Right atrium auricular region (tissue), 2 donors: ENCODE measurements at regions not wholly inside any gene's neighbourhood (a gene's known extent, or its start where the extent isn't known, plus 50 kb on each side); places are given as distances from the start of the nearest gene placed in this dataset.

Experiments
- DNase-seq: peaks from one replicate; pipeline ENCODE4 v3.0.0-alpha.2; 2019; ENCODE audit warnings: low spot score
- H3K27ac ChIP-seq, 2 donors: fragments of 200-600 bp; sonication (generic); 1 replicate in 1 of 2; 2 replicates in 1 of 2; pipeline ENCODE4 v1.5.1; 2016 to 2019
- H3K27me3 ChIP-seq, 2 donors: fragments of 200-600 bp; sonication (generic); one replicate each; pipeline versions ENCODE4 v1.5.1 to v1.6.0; 2017 to 2019
- H3K36me3 ChIP-seq: fragments of 200-600 bp; sonication (generic); one replicate; pipeline ENCODE4 v1.5.1; 2016
- H3K4me1 ChIP-seq, 2 donors: fragments of 200-600 bp; sonication (generic); one replicate each; pipeline versions ENCODE4 v1.5.1 to v1.6.0; 2017 to 2019
- H3K4me3 ChIP-seq, 2 donors: fragments of 200-600 bp; sonication (generic); 1 replicate in 1 of 2; 2 replicates in 1 of 2; pipeline ENCODE4 v1.5.1; 2017 to 2019; ENCODE audit warnings: mild to moderate bottlenecking in 1 of 2, moderate library complexity in 1 of 2
- H3K9me3 ChIP-seq, 2 donors: fragments of 200-600 bp; sonication (generic); one replicate each; pipeline ENCODE4 v1.5.1; 2019
- TF ChIP-seq, protein P1 (sequence below), 2 donors: fragments of 200-600 bp; sonication (generic); IDR thresholded peaks; one replicate each; pipeline ENCODE4 v1.5.1; 2019; ENCODE audit warnings: antibody characterized with exemption in 2 of 2

- Histone ChIP-seq H3K27me3 (no peaks in the 10 kb centered on the region), H3K4me3 (no peak overlapping the region), H3K27ac (no peak overlapping the region), H3K9me3 (no peaks in the 10 kb centered on the region), H3K36me3 (no peaks in the 10 kb centered on the region), H3K4me1 (no peaks in the 10 kb centered on the region)
- TF ChIP-seq, protein P1, sequence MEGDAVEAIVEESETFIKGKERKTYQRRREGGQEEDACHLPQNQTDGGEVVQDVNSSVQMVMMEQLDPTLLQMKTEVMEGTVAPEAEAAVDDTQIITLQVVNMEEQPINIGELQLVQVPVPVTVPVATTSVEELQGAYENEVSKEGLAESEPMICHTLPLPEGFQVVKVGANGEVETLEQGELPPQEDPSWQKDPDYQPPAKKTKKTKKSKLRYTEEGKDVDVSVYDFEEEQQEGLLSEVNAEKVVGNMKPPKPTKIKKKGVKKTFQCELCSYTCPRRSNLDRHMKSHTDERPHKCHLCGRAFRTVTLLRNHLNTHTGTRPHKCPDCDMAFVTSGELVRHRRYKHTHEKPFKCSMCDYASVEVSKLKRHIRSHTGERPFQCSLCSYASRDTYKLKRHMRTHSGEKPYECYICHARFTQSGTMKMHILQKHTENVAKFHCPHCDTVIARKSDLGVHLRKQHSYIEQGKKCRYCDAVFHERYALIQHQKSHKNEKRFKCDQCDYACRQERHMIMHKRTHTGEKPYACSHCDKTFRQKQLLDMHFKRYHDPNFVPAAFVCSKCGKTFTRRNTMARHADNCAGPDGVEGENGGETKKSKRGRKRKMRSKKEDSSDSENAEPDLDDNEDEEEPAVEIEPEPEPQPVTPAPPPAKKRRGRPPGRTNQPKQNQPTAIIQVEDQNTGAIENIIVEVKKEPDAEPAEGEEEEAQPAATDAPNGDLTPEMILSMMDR (IDR thresholded peaks at IDR 0.05), result no peak
- DNase-seq, result no peak
These were observed 1503.8 kb upstream of the PABPC4L start for GRCh38 chr4:135705343-135705742.

- TF ChIP-seq, protein P1 (IDR thresholded peaks at IDR 0.05), result no peak
- Histone ChIP-seq H3K27me3 (no peaks in the 10 kb centered on the region), H3K36me3 (no peaks in the 10 kb centered on the region), H3K4me1 (no peaks in the 10 kb centered on the region), H3K27ac (no peak overlapping the region), H3K4me3 (no peak overlapping the region), H3K9me3 (no peaks in the 10 kb centered on the region)
- no peak for DNase-seq
These were observed 1492.5 kb upstream of the PABPC4L start for GRCh38 chr4:135694066-135694465.

- Histone ChIP-seq H3K36me3 (no peaks in the 10 kb centered on the region), H3K27me3 (no peaks in the 10 kb centered on the region), H3K9me3 (no peaks in the 10 kb centered on the region), H3K27ac (no peak overlapping the region), H3K4me3 (no peak overlapping the region), H3K4me1 (no peaks in the 10 kb centered on the region)
- no peak for DNase-seq
- TF ChIP-seq, protein P1 (IDR thresholded peaks at IDR 0.05), result no peak
These were observed 1482.4 kb upstream of the PABPC4L start for GRCh38 chr4:135684001-135684400.

DNA sequence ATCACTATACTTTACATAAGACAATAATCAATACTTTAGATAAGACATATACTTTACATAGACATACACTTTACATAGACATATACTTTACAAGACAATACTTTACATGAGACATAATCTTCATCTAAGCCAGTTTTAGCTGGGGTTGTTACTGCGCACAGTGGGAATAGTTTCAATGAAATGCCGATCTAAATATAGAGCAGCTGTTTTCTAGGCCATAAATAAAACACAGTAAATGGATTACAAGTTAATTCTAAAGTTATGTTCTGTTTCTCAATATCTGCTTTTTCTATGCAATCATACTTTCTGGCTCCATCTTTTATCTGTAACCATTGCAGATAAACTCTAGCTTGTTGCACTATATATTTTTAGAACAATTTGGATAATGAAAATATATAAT is 1470.6 kb upstream of the PABPC4L start:
- H3K27ac ChIP-seq, result no peak overlapping the region
- no peaks in the 10 kb centered on the region for H3K27me3 ChIP-seq
- no peaks in the 10 kb centered on the region for H3K4me1 ChIP-seq
- H3K9me3 ChIP-seq, result no peaks in the 10 kb centered on the region
- no peak overlapping the region for H3K4me3 ChIP-seq
- no peak for DNase-seq
- TF ChIP-seq, protein P1 (IDR thresholded peaks at IDR 0.05), result no peak
- H3K36me3 ChIP-seq, result no peaks in the 10 kb centered on the region

- Histone ChIP-seq H3K36me3 (no peaks in the 10 kb centered on the region), H3K4me1 (no peaks in the 10 kb centered on the region), H3K27ac (no peak overlapping the region), H3K4me3 (no peak overlapping the region), H3K27me3 (no peaks in the 10 kb centered on the region), H3K9me3 (no peaks in the 10 kb centered on the region)
- no peak for DNase-seq
- TF ChIP-seq, protein P1 (IDR thresholded peaks at IDR 0.05), result no peak
These were observed 1469.0 kb upstream of the PABPC4L start for GRCh38 chr4:135670548-135670947.
